ENCODE measurements at regions not wholly inside any gene's neighbourhood (a gene's known extent, or its start where the extent isn't known, plus 50 kb on each side); places are given as distances from the start of the nearest gene placed in this dataset.

DNA sequence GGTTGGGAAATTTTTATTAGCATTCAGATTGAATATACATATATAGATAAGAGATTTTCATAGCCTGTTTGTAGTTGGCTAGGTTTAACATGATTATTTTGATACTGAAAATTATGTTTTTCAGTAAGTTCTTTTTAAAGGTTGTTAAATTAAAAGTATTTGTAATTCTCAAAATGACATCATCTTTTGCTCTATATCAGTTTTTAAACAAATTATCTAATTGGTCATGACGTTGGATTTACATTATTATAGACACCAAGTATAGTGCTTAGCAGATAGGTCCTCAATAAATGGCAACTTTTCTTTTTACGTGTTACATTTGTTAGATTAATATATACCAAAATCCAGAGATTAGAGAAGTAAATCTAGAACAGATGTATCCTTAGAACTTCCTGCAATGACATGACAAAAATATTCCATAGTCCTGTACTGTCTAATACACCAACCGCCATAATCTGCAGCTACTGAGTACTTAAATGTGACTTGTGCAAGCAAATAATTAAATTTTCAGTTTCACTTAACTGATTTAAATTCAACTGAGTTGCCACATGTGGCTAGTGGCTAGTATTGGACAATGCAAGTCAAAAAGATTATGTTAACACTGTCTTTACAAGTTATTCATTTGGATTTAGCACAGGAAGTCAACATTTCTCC, 1613.1 kb upstream of the TENM3 start:
- Histone ChIP-seq H3K36me3 (ENCODE audit: insufficient read depth) (no peaks in the 10 kb centered on the region), H3K4me3 (ENCODE audit: low read depth, low read length) (no peak overlapping the region), H3K27ac (ENCODE audit: low read depth) (no peak overlapping the region), H3K4me1 (ENCODE audit: insufficient read depth) (no peaks in the 10 kb centered on the region)
- 47% methylated on average over 3 of the region's 3 CpGs for WGBS
- DNase-seq (ENCODE audit: extremely low spot score), result no peak

GRCh38 chr4:180634306-180634705, 1608.9 kb upstream of the TENM3 start:
- 28% methylated on average over 1 of the region's 1 CpG for WGBS
- H3K27ac ChIP-seq (ENCODE audit: low read depth), result no peak overlapping the region
- no peak for DNase-seq (ENCODE audit: extremely low spot score)
- H3K4me1 ChIP-seq (ENCODE audit: insufficient read depth), result no peaks in the 10 kb centered on the region
- no peaks in the 10 kb centered on the region for H3K36me3 ChIP-seq (ENCODE audit: insufficient read depth)
- H3K4me3 ChIP-seq (ENCODE audit: low read depth, low read length), result no peak overlapping the region

- no peak for DNase-seq (ENCODE audit: extremely low spot score)
- 59% methylated on average over 8 of the region's 8 CpGs for WGBS
- no peak overlapping the region for H3K4me3 ChIP-seq (ENCODE audit: low read depth, low read length)
- H3K4me1 ChIP-seq (ENCODE audit: insufficient read depth), result no peaks in the 10 kb centered on the region
- H3K36me3 ChIP-seq (ENCODE audit: insufficient read depth), result no peaks in the 10 kb centered on the region
- no peak overlapping the region for H3K27ac ChIP-seq (ENCODE audit: low read depth)
These were observed 1607.9 kb upstream of the TENM3 start for GRCh38 chr4:180635281-180635680.

GRCh38 chr4:180636696-180637404, 1606.4 kb upstream of the TENM3 start:
- H3K4me1 ChIP-seq (ENCODE audit: insufficient read depth), result no peaks in the 10 kb centered on the region
- DNase-seq (ENCODE audit: extremely low spot score), result no peak
- no peak overlapping the region for H3K27ac ChIP-seq (ENCODE audit: low read depth)
- H3K36me3 ChIP-seq (ENCODE audit: insufficient read depth), result no peaks in the 10 kb centered on the region
- no peak overlapping the region for H3K4me3 ChIP-seq (ENCODE audit: low read depth, low read length)
- 37% methylated on average over 4 of the region's 4 CpGs for WGBS

- H3K4me3 ChIP-seq (ENCODE audit: low read depth, low read length), result no peak overlapping the region
- no peaks in the 10 kb centered on the region for H3K36me3 ChIP-seq (ENCODE audit: insufficient read depth)
- no peak for DNase-seq (ENCODE audit: extremely low spot score)
- no peaks in the 10 kb centered on the region for H3K4me1 ChIP-seq (ENCODE audit: insufficient read depth)
- WGBS, result 82% methylated on average over 5 of the region's 5 CpGs
- no peak overlapping the region for H3K27ac ChIP-seq (ENCODE audit: low read depth)
These were observed 1605.6 kb upstream of the TENM3 start for GRCh38 chr4:180637616-180638015.

DNA sequence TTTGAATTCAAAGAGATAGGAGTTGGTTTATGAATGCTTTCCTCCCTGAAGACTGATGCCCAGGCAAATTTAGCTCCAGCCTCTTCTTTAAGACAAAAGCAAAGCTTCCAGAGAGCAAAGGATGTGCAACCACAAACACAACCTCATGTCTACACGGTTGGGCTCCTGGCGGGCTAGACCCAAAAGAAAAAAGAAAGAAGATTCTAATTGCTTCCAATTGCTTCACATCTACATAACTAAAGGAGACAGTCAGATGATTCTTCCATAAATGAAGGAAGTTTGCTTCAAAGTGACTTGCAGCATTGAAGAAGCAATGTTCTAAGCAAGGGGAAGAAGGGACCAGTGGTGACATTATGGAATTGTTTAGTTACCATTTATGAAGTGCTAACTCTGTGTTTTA, 1603.0 kb upstream of the TENM3 start:
- no peak overlapping the region for H3K4me3 ChIP-seq (ENCODE audit: low read depth, low read length)
- no peak for DNase-seq (ENCODE audit: extremely low spot score)
- 36% methylated on average over 2 of the region's 2 CpGs for WGBS
- H3K4me1 ChIP-seq (ENCODE audit: insufficient read depth), result no peaks in the 10 kb centered on the region
- H3K36me3 ChIP-seq (ENCODE audit: insufficient read depth), result no peaks in the 10 kb centered on the region
- H3K27ac ChIP-seq (ENCODE audit: low read depth), result no peak overlapping the region

DNA sequence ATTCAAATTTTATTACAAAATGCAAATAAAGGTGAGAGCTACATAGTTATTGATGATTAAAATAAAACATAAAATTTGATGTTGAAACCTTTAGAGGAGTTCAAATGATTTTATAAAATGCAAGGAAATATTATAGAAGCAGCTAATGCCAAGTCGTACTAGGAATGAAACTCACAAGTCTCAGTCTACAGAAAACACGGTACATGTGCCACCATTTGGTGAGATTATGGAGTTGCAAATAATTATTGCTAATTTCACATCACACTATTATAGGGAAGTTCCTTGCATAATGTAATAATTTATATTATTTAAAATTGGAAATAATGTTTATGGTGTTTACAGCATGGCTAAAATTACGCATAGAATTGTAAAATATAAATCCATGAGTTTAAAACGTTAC, 1601.7 kb upstream of the TENM3 start:
- WGBS, result 68% methylated on average over 4 of the region's 4 CpGs
- no peak for DNase-seq (ENCODE audit: extremely low spot score)
- H3K27ac ChIP-seq (ENCODE audit: low read depth), result no peak overlapping the region
- H3K36me3 ChIP-seq (ENCODE audit: insufficient read depth), result no peaks in the 10 kb centered on the region
- H3K4me1 ChIP-seq (ENCODE audit: insufficient read depth), result no peaks in the 10 kb centered on the region
- no peak overlapping the region for H3K4me3 ChIP-seq (ENCODE audit: low read depth, low read length)

GRCh38 chr4:180642732-180643131, 1600.5 kb upstream of the TENM3 start:
- Histone ChIP-seq H3K4me3 (ENCODE audit: low read depth, low read length) (no peak overlapping the region), H3K27ac (ENCODE audit: low read depth) (no peak overlapping the region), H3K4me1 (ENCODE audit: insufficient read depth) (no peaks in the 10 kb centered on the region), H3K36me3 (ENCODE audit: insufficient read depth) (no peaks in the 10 kb centered on the region)
- no peak for DNase-seq (ENCODE audit: extremely low spot score)
- WGBS, result 85% methylated on average over 9 of the region's 9 CpGs

DNA sequence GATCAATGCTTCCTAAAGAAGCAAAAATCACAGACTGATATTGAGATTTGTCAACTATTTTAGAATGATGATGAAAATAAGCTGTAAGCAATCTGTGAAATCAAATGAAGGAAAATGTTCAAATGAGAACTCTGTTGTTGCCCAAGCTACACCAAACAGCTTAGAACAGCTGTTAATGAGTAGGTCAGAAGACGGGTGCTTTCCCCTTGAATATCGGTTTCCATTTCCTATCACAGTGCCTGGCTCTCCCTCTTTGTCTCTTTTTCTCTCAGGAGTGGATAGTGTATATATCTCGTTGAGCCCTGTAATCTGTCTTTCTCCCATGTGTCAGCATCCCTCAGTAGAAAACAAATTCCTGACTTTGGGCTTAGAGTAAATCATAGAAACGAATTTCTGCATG, 1592.9 kb upstream of the TENM3 start:
- H3K27ac ChIP-seq (ENCODE audit: low read depth), result no peak overlapping the region
- no peaks in the 10 kb centered on the region for H3K36me3 ChIP-seq (ENCODE audit: insufficient read depth)
- no peaks in the 10 kb centered on the region for H3K4me1 ChIP-seq (ENCODE audit: insufficient read depth)
- H3K4me3 ChIP-seq (ENCODE audit: low read depth, low read length), result no peak overlapping the region
- DNase-seq (ENCODE audit: extremely low spot score), result no peak
- 60% methylated on average over 4 of the region's 4 CpGs for WGBS

DNA sequence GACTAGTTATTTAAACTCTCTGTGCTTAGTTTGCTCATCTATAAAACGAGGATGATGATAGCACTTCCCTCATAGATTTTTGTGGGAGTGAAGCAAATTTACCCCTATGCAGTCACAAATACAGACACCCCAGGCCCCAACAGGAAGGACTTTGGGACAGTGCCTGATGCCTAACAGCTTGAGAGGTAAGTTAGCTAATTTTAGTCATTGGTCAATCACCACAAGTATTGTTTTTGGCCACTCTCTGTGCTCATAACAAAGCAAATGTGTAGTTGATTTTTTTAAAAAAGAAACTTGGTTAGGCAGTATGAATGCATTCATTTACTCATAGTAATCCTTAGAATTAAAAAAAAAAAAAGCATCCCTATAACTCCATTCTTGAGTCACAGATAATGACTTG, 1590.7 kb upstream of the TENM3 start:
- Histone ChIP-seq H3K36me3 (ENCODE audit: insufficient read depth) (no peaks in the 10 kb centered on the region), H3K4me1 (ENCODE audit: insufficient read depth) (no peaks in the 10 kb centered on the region), H3K27ac (ENCODE audit: low read depth) (no peak overlapping the region), H3K4me3 (ENCODE audit: low read depth, low read length) (no peak overlapping the region)
- 72% methylated on average over 1 of the region's 1 CpG for WGBS
- no peak for DNase-seq (ENCODE audit: extremely low spot score)

DNA sequence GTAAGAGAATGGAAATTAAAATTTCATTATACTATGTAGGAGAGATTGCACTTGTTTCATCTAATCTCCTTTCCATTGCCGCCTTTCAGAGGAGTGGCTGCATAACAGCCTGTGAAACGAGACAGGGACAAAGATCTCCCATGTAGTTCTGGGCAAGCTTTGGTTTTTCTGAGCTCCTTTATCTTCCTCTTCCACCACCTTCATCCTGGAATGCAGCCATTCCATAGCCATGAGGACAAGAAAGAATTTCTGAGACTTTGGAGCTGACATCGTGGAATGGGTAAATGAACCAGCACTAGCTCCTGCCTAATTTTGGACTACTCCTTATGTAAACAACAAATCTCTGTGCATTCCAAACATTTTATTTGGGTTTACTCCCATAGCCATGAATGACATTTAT, 1587.3 kb upstream of the TENM3 start:
- Histone ChIP-seq H3K27ac (ENCODE audit: low read depth) (no peak overlapping the region), H3K4me3 (ENCODE audit: low read depth, low read length) (no peak overlapping the region), H3K4me1 (ENCODE audit: insufficient read depth) (no peaks in the 10 kb centered on the region), H3K36me3 (ENCODE audit: insufficient read depth) (no peaks in the 10 kb centered on the region)
- no peak for DNase-seq (ENCODE audit: extremely low spot score)
- WGBS, result 42% methylated on average over 3 of the region's 3 CpGs

- Histone ChIP-seq H3K4me3 (ENCODE audit: low read depth, low read length) (no peak overlapping the region), H3K36me3 (ENCODE audit: insufficient read depth) (no peaks in the 10 kb centered on the region), H3K4me1 (ENCODE audit: insufficient read depth) (no peaks in the 10 kb centered on the region), H3K27ac (ENCODE audit: low read depth) (no peak overlapping the region)
- 94% methylated on average over 7 of the region's 7 CpGs for WGBS
- DNase-seq (ENCODE audit: extremely low spot score), result no peak
These were observed 1585.3 kb upstream of the TENM3 start for GRCh38 chr4:180657881-180658280.

GRCh38 chr4:180664766-180665368, 1578.3 kb upstream of the TENM3 start:
- Histone ChIP-seq H3K27ac (ENCODE audit: low read depth) (no peak overlapping the region), H3K36me3 (ENCODE audit: insufficient read depth) (no peaks in the 10 kb centered on the region), H3K4me1 (ENCODE audit: insufficient read depth) (no peaks in the 10 kb centered on the region), H3K4me3 (ENCODE audit: low read depth, low read length) (no peak overlapping the region)
- DNase-seq (ENCODE audit: extremely low spot score), result peak; percentile 71
- 10% methylated on average over 5 of the region's 5 CpGs for WGBS

GRCh38 chr4:180665481-180665880, 1577.7 kb upstream of the TENM3 start:
- WGBS, result 8% methylated on average over 2 of the region's 2 CpGs
- no peak overlapping the region for H3K4me3 ChIP-seq (ENCODE audit: low read depth, low read length)
- no peaks in the 10 kb centered on the region for H3K4me1 ChIP-seq (ENCODE audit: insufficient read depth)
- H3K27ac ChIP-seq (ENCODE audit: low read depth), result no peak overlapping the region
- H3K36me3 ChIP-seq (ENCODE audit: insufficient read depth), result no peaks in the 10 kb centered on the region
- DNase-seq (ENCODE audit: extremely low spot score), result no peak
